ENCODE measurements at regions not wholly inside any gene's neighbourhood (a gene's known extent, or its start where the extent isn't known, plus 50 kb on each side); places are given as distances from the start of the nearest gene placed in this dataset.

DNA sequence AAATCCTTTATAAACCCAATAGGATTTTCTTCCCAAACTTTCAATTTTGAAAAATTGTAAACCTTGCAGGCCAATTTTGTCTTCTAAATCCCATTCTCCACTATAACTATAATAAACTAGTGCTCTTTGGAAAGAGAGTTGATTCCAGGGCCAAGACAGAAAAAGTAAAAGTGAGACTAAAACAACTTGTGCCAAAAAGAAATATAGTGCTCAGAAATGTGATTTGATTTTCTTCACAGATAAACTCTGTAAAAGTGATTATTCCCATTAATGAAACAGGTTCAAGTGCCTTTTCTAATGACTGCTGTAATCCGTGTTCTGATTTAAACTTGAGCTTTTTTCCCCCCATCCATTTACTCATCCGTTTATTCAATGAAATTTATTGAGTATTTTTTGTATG, 1831.1 kb downstream of the SLITRK5 start:
- Histone ChIP-seq H3K9me3 (no peaks in the 10 kb centered on the region), H3K4me3 (no peak overlapping the region), H3K4me2 (no peak overlapping the region), H3K4me1 (no peaks in the 10 kb centered on the region), H3K27ac (no peak overlapping the region)
- CTCF ChIA-PET = no interaction called here
- WGBS (ENCODE audit: missing lambda C conversion rate) = 61% methylated on average over 2 of the region's 2 CpGs
- TF ChIP-seq POLR2A (IDR thresholded peaks at IDR 0.05; ENCODE audit: low read length) (no peak), MAZ (IDR thresholded peaks at IDR 0.05; ENCODE audit: borderline replicate concordance, low read depth, low read length) (no peak), KDM5A (IDR thresholded peaks at IDR 0.05) (no peak), RFX5 (IDR thresholded peaks at IDR 0.05) (no peak), HOXA7 (CRISPR knock-in tag; IDR thresholded peaks at IDR 0.05) (no peak), ZSCAN20 (CRISPR knock-in tag; IDR thresholded peaks at IDR 0.05) (no peak), NFE2L2 (conservative IDR thresholded peaks at IDR 0.05; ENCODE audit: low read length) (no peak), NPAS2 (CRISPR knock-in tag; IDR thresholded peaks at IDR 0.05; ENCODE audit: borderline replicate concordance) (no peak), ESRRA (IDR thresholded peaks at IDR 0.05; ENCODE audit: borderline replicate concordance, low read length) (no peak), BHLHE40 (IDR thresholded peaks at IDR 0.05; ENCODE audit: low read depth, low read length) (no peak), JUNB (IDR thresholded peaks at IDR 0.05) (no peak), KDM1A (IDR thresholded peaks at IDR 0.05; ENCODE audit: low read depth) (no peak), EHMT2 (IDR thresholded peaks at IDR 0.05; ENCODE audit: low read depth) (no peak), MAFK (IDR thresholded peaks at IDR 0.05; ENCODE audit: partially characterized antibody) (no peak), NR3C1 (IDR thresholded peaks at IDR 0.05) (no peak), RARB (CRISPR knock-in tag; IDR thresholded peaks at IDR 0.05) (no peak), POLR2AphosphoS2 (conservative IDR thresholded peaks at IDR 0.05; ENCODE audit: low read length) (no peak)
- TF ChIP-seq, protein P1, sequence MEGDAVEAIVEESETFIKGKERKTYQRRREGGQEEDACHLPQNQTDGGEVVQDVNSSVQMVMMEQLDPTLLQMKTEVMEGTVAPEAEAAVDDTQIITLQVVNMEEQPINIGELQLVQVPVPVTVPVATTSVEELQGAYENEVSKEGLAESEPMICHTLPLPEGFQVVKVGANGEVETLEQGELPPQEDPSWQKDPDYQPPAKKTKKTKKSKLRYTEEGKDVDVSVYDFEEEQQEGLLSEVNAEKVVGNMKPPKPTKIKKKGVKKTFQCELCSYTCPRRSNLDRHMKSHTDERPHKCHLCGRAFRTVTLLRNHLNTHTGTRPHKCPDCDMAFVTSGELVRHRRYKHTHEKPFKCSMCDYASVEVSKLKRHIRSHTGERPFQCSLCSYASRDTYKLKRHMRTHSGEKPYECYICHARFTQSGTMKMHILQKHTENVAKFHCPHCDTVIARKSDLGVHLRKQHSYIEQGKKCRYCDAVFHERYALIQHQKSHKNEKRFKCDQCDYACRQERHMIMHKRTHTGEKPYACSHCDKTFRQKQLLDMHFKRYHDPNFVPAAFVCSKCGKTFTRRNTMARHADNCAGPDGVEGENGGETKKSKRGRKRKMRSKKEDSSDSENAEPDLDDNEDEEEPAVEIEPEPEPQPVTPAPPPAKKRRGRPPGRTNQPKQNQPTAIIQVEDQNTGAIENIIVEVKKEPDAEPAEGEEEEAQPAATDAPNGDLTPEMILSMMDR (IDR thresholded peaks at IDR 0.05) = no peak
- ATAC-seq = no peak
- DNase-seq (ENCODE audit: low read depth in 1 of 2, low spot score in 1 of 2) = no peak
- FAIRE-seq = no peak
- POLR2A ChIA-PET = no interaction called here

DNA sequence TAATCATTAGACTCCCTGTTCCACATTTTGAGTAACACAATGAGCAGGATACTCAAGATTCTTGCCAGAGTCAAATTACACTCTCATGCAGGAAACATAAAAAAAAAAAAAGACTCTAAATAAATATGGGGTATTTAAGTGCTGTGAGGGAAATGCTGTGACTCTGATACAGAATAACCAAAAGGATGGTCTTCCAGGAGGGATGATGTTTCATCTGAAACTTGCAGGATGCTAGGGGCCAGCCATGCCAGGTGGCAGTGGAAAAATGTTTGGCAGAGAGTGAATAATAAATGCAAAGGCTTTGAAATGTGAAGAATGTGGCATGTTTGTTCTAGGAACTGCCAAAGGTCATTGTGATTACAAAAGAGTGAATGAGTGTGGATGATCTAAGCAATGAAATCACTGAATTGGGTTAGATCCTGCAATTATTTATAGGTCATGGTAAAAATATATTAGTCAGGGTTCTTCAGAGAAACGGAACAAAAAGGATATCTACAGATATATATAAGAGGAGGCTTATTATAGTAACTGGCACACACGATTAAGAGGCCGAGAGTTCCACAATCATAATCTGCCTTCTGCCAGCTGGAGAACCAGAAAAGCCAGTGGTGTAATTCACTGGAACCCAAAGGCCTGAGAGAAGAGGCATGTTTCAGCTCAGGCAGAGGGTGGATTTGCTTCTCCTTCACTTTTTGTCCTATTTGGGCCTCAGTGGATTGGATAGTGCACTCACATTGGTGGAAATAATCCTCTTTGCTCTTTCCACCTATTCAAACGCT, 1832.8 kb upstream of the MIR17HG start:
- DNase-seq (ENCODE audit: low read depth in 1 of 2, low spot score in 1 of 2) = peak; percentile 13 to 91
- ChIA-PET CTCF (no interaction called here), POLR2A (no interaction called here)
- Histone ChIP-seq H3K4me1 (peaks cover 24% of the 10 kb centered on the region), H3K4me3 (no peak overlapping the region), H3K9me3 (no peaks in the 10 kb centered on the region), H3K27ac (peak overlapping the region; percentile 86 to 91), H3K4me2 (peak overlapping the region; percentile 92)
- 7% methylated on average over 4 of the region's 4 CpGs for WGBS (ENCODE audit: missing lambda C conversion rate)
- FAIRE-seq = peak; percentile 87
- ATAC-seq = peak; percentile 97
- TF ChIP-seq CHD4 (IDR thresholded peaks at IDR 0.05; ENCODE audit: borderline replicate concordance) = no peak
- peak; percentile 75 for TF ChIP-seq JUNB (IDR thresholded peaks at IDR 0.05)
- TF ChIP-seq, protein P2, sequence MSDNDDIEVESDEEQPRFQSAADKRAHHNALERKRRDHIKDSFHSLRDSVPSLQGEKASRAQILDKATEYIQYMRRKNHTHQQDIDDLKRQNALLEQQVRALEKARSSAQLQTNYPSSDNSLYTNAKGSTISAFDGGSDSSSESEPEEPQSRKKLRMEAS (IDR thresholded peaks at IDR 0.05) = peak; percentile 45; the same call in 1 of the 2 replicates
- TF ChIP-seq, protein P3, sequence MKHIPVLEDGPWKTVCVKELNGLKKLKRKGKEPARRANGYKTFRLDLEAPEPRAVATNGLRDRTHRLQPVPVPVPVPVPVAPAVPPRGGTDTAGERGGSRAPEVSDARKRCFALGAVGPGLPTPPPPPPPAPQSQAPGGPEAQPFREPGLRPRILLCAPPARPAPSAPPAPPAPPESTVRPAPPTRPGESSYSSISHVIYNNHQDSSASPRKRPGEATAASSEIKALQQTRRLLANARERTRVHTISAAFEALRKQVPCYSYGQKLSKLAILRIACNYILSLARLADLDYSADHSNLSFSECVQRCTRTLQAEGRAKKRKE (CRISPR knock-in tag; IDR thresholded peaks at IDR 0.05; ENCODE audit: low read depth) = peak; percentile 46; the same call in 1 of the 2 replicates
- peak; percentile 72 to 77; a peak in 2 of 5 replicates for TF ChIP-seq JUN (IDR thresholded peaks at IDR 0.05)
- TF ChIP-seq, protein P4, sequence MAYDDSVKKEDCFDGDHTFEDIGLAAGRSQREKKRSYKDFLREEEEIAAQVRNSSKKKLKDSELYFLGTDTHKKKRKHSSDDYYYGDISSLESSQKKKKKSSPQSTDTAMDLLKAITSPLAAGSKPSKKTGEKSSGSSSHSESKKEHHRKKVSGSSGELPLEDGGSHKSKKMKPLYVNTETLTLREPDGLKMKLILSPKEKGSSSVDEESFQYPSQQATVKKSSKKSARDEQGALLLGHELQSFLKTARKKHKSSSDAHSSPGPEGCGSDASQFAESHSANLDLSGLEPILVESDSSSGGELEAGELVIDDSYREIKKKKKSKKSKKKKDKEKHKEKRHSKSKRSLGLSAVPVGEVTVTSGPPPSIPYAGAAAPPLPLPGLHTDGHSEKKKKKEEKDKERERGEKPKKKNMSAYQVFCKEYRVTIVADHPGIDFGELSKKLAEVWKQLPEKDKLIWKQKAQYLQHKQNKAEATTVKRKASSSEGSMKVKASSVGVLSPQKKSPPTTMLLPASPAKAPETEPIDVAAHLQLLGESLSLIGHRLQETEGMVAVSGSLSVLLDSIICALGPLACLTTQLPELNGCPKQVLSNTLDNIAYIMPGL (CRISPR knock-in tag; IDR thresholded peaks at IDR 0.05; ENCODE audit: borderline replicate concordance) = no peak
- peak; percentile 36; the same call in 2 of the 3 replicates for TF ChIP-seq SMC3 (IDR thresholded peaks at IDR 0.05)
- TF ChIP-seq CEBPB (IDR thresholded peaks at IDR 0.05) = peak; percentile 66 to 90
- TF ChIP-seq, protein P5, sequence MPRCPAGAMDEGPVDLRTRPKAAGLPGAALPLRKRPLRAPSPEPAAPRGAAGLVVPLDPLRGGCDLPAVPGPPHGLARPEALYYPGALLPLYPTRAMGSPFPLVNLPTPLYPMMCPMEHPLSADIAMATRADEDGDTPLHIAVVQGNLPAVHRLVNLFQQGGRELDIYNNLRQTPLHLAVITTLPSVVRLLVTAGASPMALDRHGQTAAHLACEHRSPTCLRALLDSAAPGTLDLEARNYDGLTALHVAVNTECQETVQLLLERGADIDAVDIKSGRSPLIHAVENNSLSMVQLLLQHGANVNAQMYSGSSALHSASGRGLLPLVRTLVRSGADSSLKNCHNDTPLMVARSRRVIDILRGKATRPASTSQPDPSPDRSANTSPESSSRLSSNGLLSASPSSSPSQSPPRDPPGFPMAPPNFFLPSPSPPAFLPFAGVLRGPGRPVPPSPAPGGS (IDR thresholded peaks at IDR 0.05) = peak; percentile 81; the same call in 1 of the 3 replicates
- no peak for TF ChIP-seq NPAS2 (CRISPR knock-in tag; IDR thresholded peaks at IDR 0.05; ENCODE audit: borderline replicate concordance)
- TF ChIP-seq GATA3 (IDR thresholded peaks at IDR 0.05; ENCODE audit: borderline replicate concordance) = peak; percentile 89
- TF ChIP-seq, protein P6, sequence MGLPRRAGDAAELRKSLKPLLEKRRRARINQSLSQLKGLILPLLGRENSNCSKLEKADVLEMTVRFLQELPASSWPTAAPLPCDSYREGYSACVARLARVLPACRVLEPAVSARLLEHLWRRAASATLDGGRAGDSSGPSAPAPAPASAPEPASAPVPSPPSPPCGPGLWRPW (IDR thresholded peaks at IDR 0.05) = peak; percentile 76
- TF ChIP-seq EP300 (IDR thresholded peaks at IDR 0.05) = peak; percentile 73 to 87; a peak in 4 of 5 replicates
